ENCODE measurements at regions not wholly inside any gene's neighbourhood (a gene's known extent, or its start where the extent isn't known, plus 50 kb on each side); places are given as distances from the start of the nearest gene placed in this dataset.

DNA sequence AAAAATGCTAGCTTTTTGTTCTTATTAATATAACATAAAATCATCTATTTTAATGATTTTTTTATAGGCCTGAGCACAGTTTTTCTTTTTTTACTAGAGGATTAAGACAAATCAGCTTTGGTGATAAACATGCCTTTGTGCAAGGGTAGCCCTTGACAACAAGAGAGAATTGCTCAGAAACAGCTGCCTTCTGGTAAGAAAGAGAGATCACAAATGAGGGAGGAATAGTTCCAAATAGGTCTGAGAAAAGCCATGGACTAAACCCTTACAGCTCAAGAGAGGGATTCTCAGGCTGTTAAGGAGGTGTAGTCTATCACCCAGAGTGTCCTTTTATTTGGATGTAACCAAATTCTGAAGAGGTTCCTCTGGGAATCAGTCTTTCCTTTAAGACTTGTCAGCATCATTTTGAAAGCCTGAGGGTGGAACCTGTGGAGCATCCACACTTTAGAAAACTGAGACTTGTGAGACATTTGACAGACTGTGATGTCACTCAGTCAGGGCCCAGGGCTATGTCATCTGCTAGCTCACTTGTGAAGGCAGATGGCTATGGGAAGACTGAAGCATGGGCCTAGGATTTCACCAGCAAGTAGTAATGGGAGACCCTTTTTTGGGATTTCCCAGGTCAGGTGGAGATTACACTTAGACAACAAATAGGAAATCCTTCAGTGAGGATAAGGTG lies 102.9 kb upstream of the KCNAB1 start:
- TF ChIP-seq, protein P1, sequence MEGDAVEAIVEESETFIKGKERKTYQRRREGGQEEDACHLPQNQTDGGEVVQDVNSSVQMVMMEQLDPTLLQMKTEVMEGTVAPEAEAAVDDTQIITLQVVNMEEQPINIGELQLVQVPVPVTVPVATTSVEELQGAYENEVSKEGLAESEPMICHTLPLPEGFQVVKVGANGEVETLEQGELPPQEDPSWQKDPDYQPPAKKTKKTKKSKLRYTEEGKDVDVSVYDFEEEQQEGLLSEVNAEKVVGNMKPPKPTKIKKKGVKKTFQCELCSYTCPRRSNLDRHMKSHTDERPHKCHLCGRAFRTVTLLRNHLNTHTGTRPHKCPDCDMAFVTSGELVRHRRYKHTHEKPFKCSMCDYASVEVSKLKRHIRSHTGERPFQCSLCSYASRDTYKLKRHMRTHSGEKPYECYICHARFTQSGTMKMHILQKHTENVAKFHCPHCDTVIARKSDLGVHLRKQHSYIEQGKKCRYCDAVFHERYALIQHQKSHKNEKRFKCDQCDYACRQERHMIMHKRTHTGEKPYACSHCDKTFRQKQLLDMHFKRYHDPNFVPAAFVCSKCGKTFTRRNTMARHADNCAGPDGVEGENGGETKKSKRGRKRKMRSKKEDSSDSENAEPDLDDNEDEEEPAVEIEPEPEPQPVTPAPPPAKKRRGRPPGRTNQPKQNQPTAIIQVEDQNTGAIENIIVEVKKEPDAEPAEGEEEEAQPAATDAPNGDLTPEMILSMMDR (IDR thresholded peaks at IDR 0.05; ENCODE audit: borderline replicate concordance, insufficient read depth, low read depth, low read length), result no peak
- H3K4me3 ChIP-seq (ENCODE audit: low read depth, low read length), result no peak overlapping the region

DNA sequence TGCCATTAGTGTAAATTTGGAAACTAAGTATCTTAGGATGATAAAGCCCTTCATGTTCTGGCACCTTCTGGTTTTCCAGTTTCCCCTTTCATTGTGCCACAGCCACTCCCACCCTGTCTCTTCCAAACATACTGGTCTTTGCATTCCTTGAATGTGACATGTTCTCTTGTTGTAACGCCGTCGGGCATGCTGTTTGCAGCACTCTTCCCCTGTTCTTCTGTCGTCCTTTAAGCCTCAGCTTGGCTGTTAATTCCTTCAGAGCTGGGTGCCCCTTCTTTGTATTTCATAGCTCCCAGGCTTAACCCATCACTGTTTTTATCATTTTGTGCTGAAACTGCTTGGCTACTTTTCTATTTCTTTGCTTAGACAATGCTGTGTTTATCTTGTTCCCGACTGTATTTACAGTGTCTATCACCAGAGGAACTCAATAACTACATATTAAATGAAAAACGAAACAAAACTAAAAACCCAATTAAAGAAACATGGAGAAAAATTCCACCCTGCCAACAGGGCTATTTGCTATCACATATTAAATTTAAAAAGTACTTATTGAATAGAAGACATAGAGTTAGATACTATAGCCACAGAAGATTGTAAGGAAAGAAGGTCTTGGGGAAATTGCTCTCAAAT lies 95.4 kb upstream of the KCNAB1 start:
- TF ChIP-seq, protein P1 (IDR thresholded peaks at IDR 0.05; ENCODE audit: borderline replicate concordance, insufficient read depth, low read depth, low read length), result no peak
- no peak overlapping the region for H3K4me3 ChIP-seq (ENCODE audit: low read depth, low read length)

DNA sequence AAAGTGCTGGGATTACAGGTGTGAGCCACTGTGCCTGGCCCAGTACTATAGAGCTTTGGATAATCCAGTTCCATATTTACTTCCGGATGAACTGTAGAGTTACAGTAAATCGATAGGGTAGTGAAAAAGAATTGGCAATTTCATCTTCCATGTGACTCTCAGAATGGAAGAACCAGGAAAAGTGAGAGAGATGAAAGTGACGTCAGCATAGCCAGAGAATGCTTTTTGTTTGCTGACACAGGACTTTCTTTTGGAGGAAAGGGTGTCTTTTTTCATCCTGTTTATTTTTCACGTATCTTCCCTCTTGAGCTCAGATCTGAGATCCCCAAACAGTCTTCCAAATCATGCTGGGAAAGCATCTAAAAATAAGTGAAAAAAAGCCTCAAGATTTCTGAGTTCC lies 91.2 kb upstream of the KCNAB1 start:
- H3K4me3 ChIP-seq (ENCODE audit: low read depth, low read length), result no peak overlapping the region
- TF ChIP-seq, protein P1 (IDR thresholded peaks at IDR 0.05; ENCODE audit: borderline replicate concordance, insufficient read depth, low read depth, low read length), result no peak

DNA sequence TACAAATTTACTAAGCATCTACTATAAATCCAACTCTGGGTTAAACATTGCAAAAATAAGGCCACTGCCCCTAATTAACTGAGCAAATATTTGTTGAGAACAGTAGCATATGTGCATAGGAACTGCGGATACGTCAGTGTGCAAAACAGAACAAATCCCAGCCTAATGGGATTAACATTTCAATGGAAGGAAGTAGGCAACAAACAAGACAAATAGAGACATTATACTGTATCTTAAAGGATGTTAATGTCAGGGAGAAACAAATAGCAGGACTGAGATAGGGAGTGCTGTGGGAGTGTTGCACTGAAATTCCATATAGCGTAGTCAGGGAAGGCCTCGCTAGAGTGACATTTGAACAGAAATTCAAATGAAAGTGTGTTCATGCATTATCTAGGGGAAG lies 89.7 kb upstream of the KCNAB1 start:
- no peak overlapping the region for H3K4me3 ChIP-seq (ENCODE audit: low read depth, low read length)
- TF ChIP-seq, protein P1 (IDR thresholded peaks at IDR 0.05; ENCODE audit: borderline replicate concordance, insufficient read depth, low read depth, low read length), result no peak

DNA sequence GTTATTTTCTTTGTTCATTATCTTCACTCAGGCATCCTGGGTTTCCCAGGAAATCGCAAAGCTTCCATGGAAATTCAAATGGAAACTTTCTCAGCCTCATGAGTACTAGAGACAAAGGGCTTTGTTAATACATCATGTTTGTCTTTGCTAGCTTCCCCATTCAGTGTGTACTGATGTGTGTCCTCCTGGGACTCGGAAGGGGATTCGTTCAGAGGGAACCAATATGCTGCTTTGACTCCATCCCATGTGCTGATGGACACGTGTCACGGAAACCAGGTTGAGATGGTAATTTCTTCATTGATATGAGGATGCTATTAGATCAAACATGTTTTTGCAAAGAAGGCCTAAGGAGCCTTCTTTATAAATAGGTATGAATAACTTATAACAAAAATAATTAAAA lies 87.0 kb upstream of the KCNAB1 start:
- no peak overlapping the region for H3K4me3 ChIP-seq (ENCODE audit: low read depth, low read length)
- TF ChIP-seq, protein P1 (IDR thresholded peaks at IDR 0.05; ENCODE audit: borderline replicate concordance, insufficient read depth, low read depth, low read length), result no peak

DNA sequence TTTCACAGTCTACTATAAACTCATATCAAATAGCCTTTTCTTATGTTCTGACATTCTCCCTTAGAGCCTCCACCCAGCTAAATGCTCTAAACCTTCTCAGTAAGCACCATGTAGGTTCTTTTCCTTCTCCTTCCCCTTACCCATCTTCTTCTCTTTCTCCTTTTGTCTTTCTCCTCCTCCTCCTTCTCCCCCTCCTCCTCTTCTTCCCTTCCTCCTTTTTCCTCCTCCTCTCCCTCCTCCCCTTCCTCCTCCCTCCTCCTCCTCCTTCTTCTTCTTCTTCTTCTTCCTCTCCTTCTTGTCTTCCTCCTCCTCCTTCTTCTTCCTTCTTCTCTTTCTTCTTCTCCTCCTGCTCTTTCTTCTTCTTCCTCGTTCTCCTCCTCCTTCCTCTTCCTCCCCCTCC lies 85.2 kb upstream of the KCNAB1 start:
- no peak overlapping the region for H3K4me3 ChIP-seq (ENCODE audit: low read depth, low read length)
- TF ChIP-seq, protein P1 (IDR thresholded peaks at IDR 0.05; ENCODE audit: borderline replicate concordance, insufficient read depth, low read depth, low read length), result no peak
